ENCODE measurements at regions not wholly inside any gene's neighbourhood (a gene's known extent, or its start where the extent isn't known, plus 50 kb on each side); places are given as distances from the start of the nearest gene placed in this dataset.

- H3K36me3 Mint-ChIP-seq: no peaks in the 10 kb centered on the region
- Histone ChIP-seq H3K27me3 (ENCODE audit: control insufficient read depth, insufficient read depth, low read length) (no peaks in the 10 kb centered on the region), H3K9me3 (ENCODE audit: control insufficient read depth, insufficient read depth, low read length) (no peaks in the 10 kb centered on the region), H3K4me3 (ENCODE audit: low read length) (no peak overlapping the region), H3K27ac (ENCODE audit: low read length) (no peak overlapping the region), H3K4me1 (ENCODE audit: control insufficient read depth, insufficient read depth, low read length) (peaks cover 5% of the 10 kb centered on the region), H3K36me3 (ENCODE audit: control insufficient read depth, insufficient read depth, low read length) (no peaks in the 10 kb centered on the region)
- H3K27me3 Mint-ChIP-seq (ENCODE audit: low read depth in 2 of 2): peaks cover 0 to 8% of the 10 kb centered on the region in 2 donors
- DNase-seq (no peak), ATAC-seq (no peak)
- intact Hi-C loops (cut with micrococcal nuclease): no loop called here
- peaks cover 0 to 3% of the 10 kb centered on the region in 2 donors for H3K9me3 Mint-ChIP-seq
- TF ChIP-seq, protein P1, sequence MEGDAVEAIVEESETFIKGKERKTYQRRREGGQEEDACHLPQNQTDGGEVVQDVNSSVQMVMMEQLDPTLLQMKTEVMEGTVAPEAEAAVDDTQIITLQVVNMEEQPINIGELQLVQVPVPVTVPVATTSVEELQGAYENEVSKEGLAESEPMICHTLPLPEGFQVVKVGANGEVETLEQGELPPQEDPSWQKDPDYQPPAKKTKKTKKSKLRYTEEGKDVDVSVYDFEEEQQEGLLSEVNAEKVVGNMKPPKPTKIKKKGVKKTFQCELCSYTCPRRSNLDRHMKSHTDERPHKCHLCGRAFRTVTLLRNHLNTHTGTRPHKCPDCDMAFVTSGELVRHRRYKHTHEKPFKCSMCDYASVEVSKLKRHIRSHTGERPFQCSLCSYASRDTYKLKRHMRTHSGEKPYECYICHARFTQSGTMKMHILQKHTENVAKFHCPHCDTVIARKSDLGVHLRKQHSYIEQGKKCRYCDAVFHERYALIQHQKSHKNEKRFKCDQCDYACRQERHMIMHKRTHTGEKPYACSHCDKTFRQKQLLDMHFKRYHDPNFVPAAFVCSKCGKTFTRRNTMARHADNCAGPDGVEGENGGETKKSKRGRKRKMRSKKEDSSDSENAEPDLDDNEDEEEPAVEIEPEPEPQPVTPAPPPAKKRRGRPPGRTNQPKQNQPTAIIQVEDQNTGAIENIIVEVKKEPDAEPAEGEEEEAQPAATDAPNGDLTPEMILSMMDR (IDR thresholded peaks at IDR 0.05): no peak
- no peak overlapping the region for H3K27ac Mint-ChIP-seq
- H3K4me3 Mint-ChIP-seq: no peak overlapping the region
- WGBS (ENCODE audit: insufficient coverage): 93% methylated on average over 7 of the region's 8 CpGs
- peaks cover under 1% of the 10 kb centered on the region in 2 donors for H3K4me1 Mint-ChIP-seq
Observed at GRCh38 chr6:14235653-14236356, 118.2 kb downstream of the CD83 start.

- Mint-ChIP-seq H3K4me3 (no peak overlapping the region), H3K36me3 (no peaks in the 10 kb centered on the region), H3K27ac (no peak overlapping the region), H3K9me3 (peaks cover 0 to 3% of the 10 kb centered on the region in 2 donors), H3K4me1 (peaks cover 12 to 13% of the 10 kb centered on the region in 2 donors), H3K27me3 (ENCODE audit: low read depth in 2 of 2) (peaks cover 0 to 4% of the 10 kb centered on the region in 2 donors)
- H3K27me3 ChIP-seq (ENCODE audit: control insufficient read depth, insufficient read depth, low read length): no peaks in the 10 kb centered on the region
- no peak for ATAC-seq
- H3K27ac ChIP-seq (ENCODE audit: low read length): no peak overlapping the region
- DNase-seq: no peak
- no peak overlapping the region for H3K4me3 ChIP-seq (ENCODE audit: low read length)
- TF ChIP-seq, protein P1 (IDR thresholded peaks at IDR 0.05): no peak
- peaks cover 14% of the 10 kb centered on the region for H3K4me1 ChIP-seq (ENCODE audit: control insufficient read depth, insufficient read depth, low read length)
- intact Hi-C loops (cut with micrococcal nuclease): no loop called here
- no CpG with 5 or more reads among the region's 2 CpGs for WGBS (ENCODE audit: insufficient coverage)
- no peaks in the 10 kb centered on the region for H3K9me3 ChIP-seq (ENCODE audit: control insufficient read depth, insufficient read depth, low read length)
- no peaks in the 10 kb centered on the region for H3K36me3 ChIP-seq (ENCODE audit: control insufficient read depth, insufficient read depth, low read length)
Observed at GRCh38 chr6:14239097-14239496, 121.5 kb downstream of the CD83 start.

GRCh38 chr6:14240411-14241166 lies 123.0 kb downstream of the CD83 start:
- intact Hi-C loops (cut with micrococcal nuclease): no loop called here
- no peaks in the 10 kb centered on the region for H3K27me3 ChIP-seq (ENCODE audit: control insufficient read depth, insufficient read depth, low read length)
- no peaks in the 10 kb centered on the region for H3K36me3 ChIP-seq (ENCODE audit: control insufficient read depth, insufficient read depth, low read length)
- H3K27me3 Mint-ChIP-seq (ENCODE audit: low read depth in 2 of 2): peaks cover 0 to 4% of the 10 kb centered on the region in 2 donors
- no peak overlapping the region for H3K27ac Mint-ChIP-seq
- H3K4me1 Mint-ChIP-seq: peaks cover 12 to 13% of the 10 kb centered on the region in 2 donors
- WGBS (ENCODE audit: insufficient coverage): 64% methylated on average over 5 of the region's 5 CpGs
- DNase-seq (no peak), ATAC-seq (no peak)
- H3K4me3 Mint-ChIP-seq: no peak overlapping the region
- peaks cover 14% of the 10 kb centered on the region for H3K4me1 ChIP-seq (ENCODE audit: control insufficient read depth, insufficient read depth, low read length)
- peaks cover 0 to 3% of the 10 kb centered on the region in 2 donors for H3K9me3 Mint-ChIP-seq
- H3K4me3 ChIP-seq (ENCODE audit: low read length): no peak overlapping the region
- TF ChIP-seq, protein P1 (IDR thresholded peaks at IDR 0.05): no peak
- no peaks in the 10 kb centered on the region for H3K36me3 Mint-ChIP-seq
- no peak overlapping the region for H3K27ac ChIP-seq (ENCODE audit: low read length)
- H3K9me3 ChIP-seq (ENCODE audit: control insufficient read depth, insufficient read depth, low read length): no peaks in the 10 kb centered on the region
